ENCODE measurements at regions not wholly inside any gene's neighbourhood (a gene's known extent, or its start where the extent isn't known, plus 50 kb on each side); places are given as distances from the start of the nearest gene placed in this dataset.

GRCh38 chr5:145244251-145244650, 590.9 kb downstream of the PRELID2 start:
- DNase-seq (ENCODE audit: low spot score): no peak
- no peak for TF ChIP-seq CTCF (IDR thresholded peaks at IDR 0.05; ENCODE audit: extremely low read depth, missing control alignments)

- DNase-seq (ENCODE audit: low spot score): no peak
- no peak for TF ChIP-seq CTCF (IDR thresholded peaks at IDR 0.05; ENCODE audit: extremely low read depth, missing control alignments)
These were observed 592.1 kb downstream of the PRELID2 start for GRCh38 chr5:145243016-145243415.

- no peak for TF ChIP-seq CTCF (IDR thresholded peaks at IDR 0.05; ENCODE audit: extremely low read depth, missing control alignments)
These were observed 592.6 kb downstream of the PRELID2 start for GRCh38 chr5:145242551-145242950.

GRCh38 chr5:145237843-145238242, 597.3 kb downstream of the PRELID2 start:
- TF ChIP-seq CTCF (IDR thresholded peaks at IDR 0.05; ENCODE audit: extremely low read depth, missing control alignments): peak; percentile 26
- DNase-seq (ENCODE audit: low spot score): peak; percentile 14

More at GRCh38 chr5:145242551-145242950, 592.6 kb downstream of the PRELID2 start:
- DNase-seq (ENCODE audit: low spot score): no peak

- DNase-seq (ENCODE audit: low spot score): no peak
- TF ChIP-seq CTCF (IDR thresholded peaks at IDR 0.05; ENCODE audit: extremely low read depth, missing control alignments): no peak
These were observed 598.2 kb downstream of the PRELID2 start for GRCh38 chr5:145236983-145237382.

- no peak for TF ChIP-seq CTCF (IDR thresholded peaks at IDR 0.05; ENCODE audit: extremely low read depth, missing control alignments)
- no peak for DNase-seq (ENCODE audit: low spot score)
These were observed 599.0 kb downstream of the PRELID2 start for GRCh38 chr5:145236127-145236526.

GRCh38 chr5:145233461-145233860, 601.7 kb downstream of the PRELID2 start:
- no peak for DNase-seq (ENCODE audit: low spot score)
- TF ChIP-seq CTCF (IDR thresholded peaks at IDR 0.05; ENCODE audit: extremely low read depth, missing control alignments): no peak
